GM12878 (cell line): ENCODE measurements at regions not wholly inside any gene's neighbourhood (a gene's known extent, or its start where the extent isn't known, plus 50 kb on each side); places are given as distances from the start of the nearest gene placed in this dataset.

Source experiments
- ATAC-seq: fragments of 200-7000 bp; cut with Tn5 transposase; 3 replicates; pipeline ENCODE4 v1.9.1; 2020; ENCODE audit warnings: mild to moderate bottlenecking, moderate library complexity
- BruUV-seq: library from RNA; stranded (reverse); fragments of 400-500 nt; replicated peaks from 2 replicates; lab custom pipeline; 2021; lab: Mats Ljungman, UMichigan
- CTCF ChIA-PET: fragments of 300-600 bp; sonication (Branson Sonifier 250); formaldehyde crosslinking; extraction: SDS; loops from one replicate; lab custom pipeline; 2021; ENCODE audit warnings: inconsistent platforms; lab: Yijun Ruan, JAX
- POLR2A ChIA-PET: fragments of 350-600 bp; formaldehyde crosslinking; extraction: SDS; loops from one replicate; lab custom pipeline; 2021; ENCODE audit warnings: inconsistent platforms; lab: Charles Lee
- RAD21 ChIA-PET: fragments of 300-600 bp; sonication (Branson Sonifier 250); formaldehyde crosslinking; loops from one replicate; lab custom pipeline; 2023; ENCODE audit warnings: antibody characterized with exemption; ENCODE audit not compliant: unreplicated experiment; lab: Charles Lee
- SMC1A ChIA-PET: fragments of 300-600 bp; sonication (Branson Sonifier 250); formaldehyde crosslinking; loops from one replicate; lab custom pipeline; 2023; ENCODE audit not compliant: unreplicated experiment, uncharacterized antibody; lab: Charles Lee
- DNase-seq: peaks from one replicate; pipeline ENCODE4 v3.0.0-alpha.2; 2011; ENCODE audit warnings: low read depth, low spot score
- FAIRE-seq: peaks from 3 replicates; lab custom pipeline; 2011; peaks lifted over from hg19 to GRCh38; lab: Jason Lieb, UNC
- H2AFZ ChIP-seq: 2 replicates; pipeline ENCODE4 v1.6.0; 2011; ENCODE audit warnings: low read depth, low read length, control low read depth; ENCODE audit not compliant: control insufficient read depth
- H3K27ac ChIP-seq: 2 replicates; pipeline ENCODE4 v1.5.1; 2011; ENCODE audit warnings: control low read depth; ENCODE audit not compliant: control insufficient read depth, insufficient read depth
- H3K27me3 ChIP-seq, 2 experiments: replicated peaks in 1 of 2; 2 replicates each; pipeline versions ENCODE4 v1.6.0 to v1.6.1; 2011; ENCODE audit warnings: low read length in 1 of 2; ENCODE audit not compliant: control insufficient read depth in 2 of 2, insufficient read depth in 2 of 2
- H3K36me3 ChIP-seq, 2 experiments: 2 replicates each; pipeline ENCODE4 v1.5.1; 2011; ENCODE audit warnings: low read length in 1 of 2; ENCODE audit not compliant: control insufficient read depth in 2 of 2, insufficient read depth in 2 of 2
- H3K4me1 ChIP-seq: 2 replicates; pipeline ENCODE4 v1.6.1; 2011; ENCODE audit warnings: mild to moderate bottlenecking, low read length, moderate library complexity, mixed read lengths; ENCODE audit not compliant: control insufficient read depth, insufficient read depth
- H3K4me2 ChIP-seq: 2 replicates; pipeline ENCODE4 v1.6.0; 2011; ENCODE audit warnings: control low read depth; ENCODE audit not compliant: control insufficient read depth, insufficient read depth
- H3K4me3 ChIP-seq: fragments of 200-600 bp; sonication (generic); 2 replicates; pipeline ENCODE4 v1.5.1; 2016
- H3K79me2 ChIP-seq: 2 replicates; pipeline ENCODE4 v1.6.0; 2011; ENCODE audit warnings: low read length; ENCODE audit not compliant: control insufficient read depth, insufficient read depth
- H3K9ac ChIP-seq: 2 replicates; pipeline ENCODE4 v1.8.0; 2011; ENCODE audit warnings: low read length, control low read depth, mixed read lengths; ENCODE audit not compliant: control insufficient read depth, insufficient read depth
- H3K9me3 ChIP-seq: replicated peaks from 3 replicates; pipeline ENCODE4 v1.5.1; 2011; ENCODE audit warnings: mild to moderate bottlenecking, low read length; ENCODE audit not compliant: control insufficient read depth, insufficient read depth
- H4K20me1 ChIP-seq: 2 replicates; pipeline ENCODE4 v1.6.0; 2011; ENCODE audit not compliant: control insufficient read depth, insufficient read depth
- BACH1 ChIP-seq: fragments of 450-650 bp; IDR thresholded peaks from 2 replicates; pipeline ENCODE4 v1.6.1; 2017; ENCODE audit warnings: mild to moderate bottlenecking, borderline replicate concordance
- CEBPB ChIP-seq, 2 experiments: fragments of 150-350 bp in 1 of 2; IDR thresholded peaks; 2 replicates each; pipeline ENCODE4 v1.6.1; 2012 to 2014; ENCODE audit warnings: low read depth in 2 of 2, low read length in 2 of 2, borderline replicate concordance in 1 of 2, inconsistent platforms in 1 of 2
- CHD1 ChIP-seq: IDR thresholded peaks from 2 replicates; pipeline ENCODE4 v1.6.1; 2012; ENCODE audit warnings: low read depth, low read length, improper control_type of control experiment
- E4F1 ChIP-seq: fragments of 450-650 bp; IDR thresholded peaks from 2 replicates; pipeline ENCODE4 v1.6.1; 2018; ENCODE audit warnings: borderline replicate concordance, mild to moderate bottlenecking; ENCODE audit not compliant: partially characterized antibody
- FOS ChIP-seq: IDR thresholded peaks from 3 replicates; pipeline ENCODE4 v1.6.1; 2011; ENCODE audit warnings: borderline replicate concordance; ENCODE audit not compliant: insufficient read length; ENCODE audit errors: extremely low read depth
- HDAC6 ChIP-seq: fragments of 200-600 bp; sonication (generic); IDR thresholded peaks from one replicate; pipeline ENCODE4 v1.8.0; 2017; ENCODE audit warnings: antibody characterized with exemption; ENCODE audit not compliant: unreplicated experiment
- JUND ChIP-seq: IDR thresholded peaks from 2 replicates; pipeline ENCODE4 v1.6.1; 2012; ENCODE audit warnings: low read depth, mild to moderate bottlenecking, low read length, improper control_type of control experiment, moderate library complexity
- KAT2A ChIP-seq: conservative IDR thresholded peaks from 2 replicates; pipeline ENCODE4 v1.6.1; 2011; ENCODE audit warnings: low read depth, low read length; ENCODE audit not compliant: control insufficient read depth
- MYB ChIP-seq: fragments of 150-350 bp; IDR thresholded peaks from 2 replicates; pipeline ENCODE4 v1.6.1; 2014; ENCODE audit warnings: mild to moderate bottlenecking, low read depth, low read length, borderline replicate concordance
- STAT1 ChIP-seq: fragments of 450-650 bp; conservative IDR thresholded peaks from 2 replicates; pipeline ENCODE4 v1.6.1; 2014; ENCODE audit warnings: antibody characterized with exemption, mild to moderate bottlenecking
- USF2 ChIP-seq: IDR thresholded peaks from 2 replicates; pipeline ENCODE4 v1.6.1; 2011; ENCODE audit warnings: low read depth, low read length, improper control_type of control experiment, borderline replicate concordance
- WGBS: methylation state at CpG from one replicate; pipeline ENCODE4 v1.1.6; 2016; ENCODE audit warnings: low lambda C conversion rate; ENCODE audit not compliant: insufficient replicate concordance, insufficient coverage; ENCODE audit errors: missing lambda C conversion rate; 5-methylcytosine and 5-hydroxymethylcytosine counted together
- in situ Hi-C: fragments of 300-500 bp; cut with MboI; formaldehyde crosslinking; loops from 9 replicates; pipeline ENCODE4 v1.14.3; 2018; ENCODE audit warnings: mixed read lengths
- intact Hi-C: fragments of 100-400 bp; cut with micrococcal nuclease; formaldehyde crosslinking; loops from one replicate; pipeline ENCODE4 v1.14.2; 2022; ENCODE audit not compliant: unreplicated experiment
- TF ChIP-seq, protein P1 (sequence below): IDR thresholded peaks from 2 replicates; pipeline ENCODE4 v1.6.1; 2012; ENCODE audit warnings: low read length, inconsistent platforms
- TF ChIP-seq, protein P2 (sequence below): fragments of 450-650 bp; IDR thresholded peaks from 2 replicates; pipeline ENCODE4 v1.6.1; 2016; ENCODE audit warnings: mild to moderate bottlenecking

DNA sequence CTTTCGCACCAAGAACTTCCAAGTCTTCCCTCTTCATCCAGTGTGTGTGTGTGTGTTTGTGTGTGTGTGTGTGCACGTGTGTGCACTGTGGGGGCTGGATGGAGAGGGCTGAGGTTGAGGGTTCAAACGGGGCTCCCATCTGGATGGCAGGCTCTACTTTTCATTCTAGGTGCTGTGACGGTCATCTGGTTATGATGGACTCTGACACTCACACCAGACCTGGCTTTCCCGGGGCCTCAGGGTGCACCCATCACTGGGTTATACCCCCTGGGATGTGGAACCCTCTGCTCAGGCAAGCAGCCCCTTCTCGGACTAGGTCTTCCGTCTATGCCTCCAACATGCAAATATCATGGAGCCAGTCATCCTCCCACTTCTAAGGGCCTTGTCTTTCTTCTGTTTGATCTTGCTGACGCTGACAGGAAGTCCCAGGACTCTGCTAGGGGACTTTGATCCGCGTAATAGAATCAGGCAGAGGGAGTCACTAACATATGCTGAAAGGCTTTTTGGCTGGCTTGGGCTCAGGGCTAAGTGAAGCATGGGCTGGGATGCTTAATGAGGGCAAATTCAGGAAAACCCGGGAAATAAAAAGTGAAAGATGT lies 313.6 kb downstream of the CDC5L start:
- no peak for TF ChIP-seq CHD1
- TF ChIP-seq FOS = no peak
- no peak for TF ChIP-seq MYB
- no peak for TF ChIP-seq E4F1
- no peak for TF ChIP-seq JUND
- TF ChIP-seq, protein P1, sequence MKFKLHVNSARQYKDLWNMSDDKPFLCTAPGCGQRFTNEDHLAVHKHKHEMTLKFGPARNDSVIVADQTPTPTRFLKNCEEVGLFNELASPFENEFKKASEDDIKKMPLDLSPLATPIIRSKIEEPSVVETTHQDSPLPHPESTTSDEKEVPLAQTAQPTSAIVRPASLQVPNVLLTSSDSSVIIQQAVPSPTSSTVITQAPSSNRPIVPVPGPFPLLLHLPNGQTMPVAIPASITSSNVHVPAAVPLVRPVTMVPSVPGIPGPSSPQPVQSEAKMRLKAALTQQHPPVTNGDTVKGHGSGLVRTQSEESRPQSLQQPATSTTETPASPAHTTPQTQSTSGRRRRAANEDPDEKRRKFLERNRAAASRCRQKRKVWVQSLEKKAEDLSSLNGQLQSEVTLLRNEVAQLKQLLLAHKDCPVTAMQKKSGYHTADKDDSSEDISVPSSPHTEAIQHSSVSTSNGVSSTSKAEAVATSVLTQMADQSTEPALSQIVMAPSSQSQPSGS = no peak
- no peak for TF ChIP-seq HDAC6
- TF ChIP-seq, protein P2, sequence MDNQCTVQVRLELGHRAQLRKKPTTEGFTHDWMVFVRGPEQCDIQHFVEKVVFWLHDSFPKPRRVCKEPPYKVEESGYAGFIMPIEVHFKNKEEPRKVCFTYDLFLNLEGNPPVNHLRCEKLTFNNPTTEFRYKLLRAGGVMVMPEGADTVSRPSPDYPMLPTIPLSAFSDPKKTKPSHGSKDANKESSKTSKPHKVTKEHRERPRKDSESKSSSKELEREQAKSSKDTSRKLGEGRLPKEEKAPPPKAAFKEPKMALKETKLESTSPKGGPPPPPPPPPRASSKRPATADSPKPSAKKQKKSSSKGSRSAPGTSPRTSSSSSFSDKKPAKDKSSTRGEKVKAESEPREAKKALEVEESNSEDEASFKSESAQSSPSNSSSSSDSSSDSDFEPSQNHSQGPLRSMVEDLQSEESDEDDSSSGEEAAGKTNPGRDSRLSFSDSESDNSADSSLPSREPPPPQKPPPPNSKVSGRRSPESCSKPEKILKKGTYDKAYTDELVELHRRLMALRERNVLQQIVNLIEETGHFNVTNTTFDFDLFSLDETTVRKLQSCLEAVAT = no peak
- no peak for TF ChIP-seq USF2
- no peak for TF ChIP-seq KAT2A
- TF ChIP-seq STAT1 = no peak
- no peak for TF ChIP-seq BACH1
- no peak for TF ChIP-seq CEBPB (IDR thresholded peaks at IDR 0.05; ENCODE audit: borderline replicate concordance in 1 of 2, low read depth in 2 of 2, low read length in 2 of 2)
- H3K79me2 ChIP-seq = no peaks in the 10 kb centered on the region
- in situ Hi-C loops = no loop called here
- H3K4me1 ChIP-seq = peaks cover 9% of the 10 kb centered on the region
- ChIA-PET RAD21 (no interaction called here), CTCF (no interaction called here), POLR2A (no interaction called here), SMC1A (interaction anchor here (0.6 kb wide), 1 partner anchor 449 kb away, joined by 3 read pairs; no protein-coding TSS in a partner anchor)
- H3K27me3 ChIP-seq = no peaks in the 10 kb centered on the region
- no peaks in the 10 kb centered on the region for H4K20me1 ChIP-seq
- H3K4me3 ChIP-seq = no peak overlapping the region
- H3K4me2 ChIP-seq = no peak overlapping the region
- no peaks in the 10 kb centered on the region; the same call in 2 of the 3 replicates for H3K9me3 ChIP-seq
- H2AFZ ChIP-seq = no peak overlapping the region
- no TSS peak for BruUV-seq
- intact Hi-C loops = no loop called here
- 65% methylated on average over 11 of the region's 11 CpGs for WGBS
- no peaks in the 10 kb centered on the region for H3K36me3 ChIP-seq
- ATAC-seq = no peak
- no peak overlapping the region for H3K27ac ChIP-seq
- no peak for DNase-seq
- FAIRE-seq = no peak
- no peak overlapping the region for H3K9ac ChIP-seq
